ENCODE measurements at regions not wholly inside any gene's neighbourhood (a gene's known extent, or its start where the extent isn't known, plus 50 kb on each side); places are given as distances from the start of the nearest gene placed in this dataset.

- TF ChIP-seq OSR1 (CRISPR knock-in tag; IDR thresholded peaks at IDR 0.05): no peak
- TF ChIP-seq ZFP30 (CRISPR knock-in tag; IDR thresholded peaks at IDR 0.05): no peak
- TF ChIP-seq CSDC2 (CRISPR knock-in tag; IDR thresholded peaks at IDR 0.05): no peak
- no peak for TF ChIP-seq CREB5 (CRISPR knock-in tag; IDR thresholded peaks at IDR 0.05; ENCODE audit: low read depth)
- TF ChIP-seq ZFP3 (CRISPR knock-in tag; IDR thresholded peaks at IDR 0.05): no peak
- no peak for TF ChIP-seq TCF4 (CRISPR knock-in tag; IDR thresholded peaks at IDR 0.05; ENCODE audit: borderline replicate concordance)
- no peak for TF ChIP-seq POU6F1 (CRISPR knock-in tag; IDR thresholded peaks at IDR 0.05; ENCODE audit: borderline replicate concordance, low read depth)
- no peak for TF ChIP-seq ZC3H10 (CRISPR knock-in tag; IDR thresholded peaks at IDR 0.05)
- TF ChIP-seq PATZ1 (CRISPR knock-in tag; IDR thresholded peaks at IDR 0.05; ENCODE audit: borderline replicate concordance): no peak
- no peak for TF ChIP-seq ARNTL (CRISPR knock-in tag; IDR thresholded peaks at IDR 0.05; ENCODE audit: borderline replicate concordance, low read depth)
- TF ChIP-seq PPARA (CRISPR knock-in tag; IDR thresholded peaks at IDR 0.05; ENCODE audit: borderline replicate concordance): no peak
Observed at GRCh38 chr7:122212754-122213153, 68.7 kb upstream of the AASS start.

Measured in SK-N-SH treated with all-trans-retinoic acid at 6 μM for 48 hours (cell line).